Kidney (tissue), 13 donors: ENCODE measurements at regions not wholly inside any gene's neighbourhood (a gene's known extent, or its start where the extent isn't known, plus 50 kb on each side); places are given as distances from the start of the nearest gene placed in this dataset.

Source experiments
- DNase-seq, 5 donors: peaks; one replicate each; pipeline ENCODE4 v3.0.0-alpha.2; 2013 to 2020
- FAIRE-seq: peaks from 2 replicates; lab custom pipeline; 2012; peaks lifted over from hg19 to GRCh38; lab: Jason Lieb, UNC
- H3K27ac ChIP-seq, 2 donors: one replicate each; pipeline ENCODE4 v1.7.0; 2013; ENCODE audit warnings: low read depth in 2 of 2, low read length in 2 of 2, inconsistent platforms in 1 of 2
- H3K27me3 ChIP-seq: one replicate; pipeline ENCODE4 v1.7.1; 2013; ENCODE audit warnings: low read length, inconsistent platforms; ENCODE audit not compliant: control insufficient read depth, insufficient read depth
- H3K36me3 ChIP-seq, 3 donors: one replicate each; pipeline versions ENCODE4 v1.7.0 to v1.7.1; 2013; ENCODE audit warnings: low read length in 3 of 3, control low read depth in 1 of 3, inconsistent platforms in 1 of 3; ENCODE audit not compliant: insufficient read depth in 3 of 3, control insufficient read depth in 2 of 3
- H3K4me1 ChIP-seq, 3 donors: one replicate each; pipeline versions ENCODE4 v1.7.0 to v1.7.1; 2013; ENCODE audit warnings: low read length in 3 of 3, inconsistent platforms in 1 of 3, low read depth in 1 of 3; ENCODE audit not compliant: control insufficient read depth in 2 of 3, insufficient read depth in 2 of 3
- H3K4me3 ChIP-seq, 3 donors: one replicate each; pipeline versions ENCODE4 v1.7.0 to v1.8.1; 2013; ENCODE audit warnings: low read length in 3 of 3, control low read depth in 1 of 3, inconsistent platforms in 1 of 3
- H3K9ac ChIP-seq, 3 donors: one replicate each; pipeline versions ENCODE4 v1.7.0 to v1.7.1; 2013; ENCODE audit warnings: low read length in 3 of 3, control low read depth in 1 of 3, inconsistent platforms in 1 of 3
- H3K9me3 ChIP-seq, 3 donors: one replicate each; pipeline versions ENCODE4 v1.7.0 to v1.7.1; 2013; ENCODE audit warnings: low read length in 3 of 3, control low read depth in 1 of 3, inconsistent platforms in 1 of 3; ENCODE audit not compliant: control insufficient read depth in 2 of 3, insufficient read depth in 1 of 3
- CTCF ChIP-seq: IDR thresholded peaks from 3 replicates; pipeline ENCODE4 v1.5.1; 2012; ENCODE audit warnings: mild to moderate bottlenecking, moderate library complexity, borderline replicate concordance; ENCODE audit not compliant: insufficient read depth; ENCODE audit errors: extremely low read depth
- intact Hi-C: fragments of 100-400 bp; cut with DNase I; formaldehyde crosslinking; loops from one replicate; pipeline ENCODE4 v1.11.1; 2022
- donor health status: control.
- donor health status: control.
- donor health status: control.
- donor health status: control.
- donor health status: control.
- donor health status: DM: yes; HTN: yes; CAD: no.
- donor health status: Normal renal cell carcinoma (clear cell type).

GRCh38 chrX:122475306-122475705 lies 708.8 kb upstream of the GRIA3 start:
- Histone ChIP-seq H3K9me3 (no peaks in the 10 kb centered on the region), H3K27me3 (no peaks in the 10 kb centered on the region), H3K36me3 (no peaks in the 10 kb centered on the region), H3K4me1 (no peaks in the 10 kb centered on the region), H3K4me3 (no peak overlapping the region), H3K9ac (no peak overlapping the region), H3K27ac (no peak overlapping the region)
- no peak for TF ChIP-seq CTCF
- no peak for DNase-seq
- intact Hi-C loops: no loop called here
- no peak for FAIRE-seq

- no peak for TF ChIP-seq CTCF
- intact Hi-C loops: no loop called here
- Histone ChIP-seq H3K9ac (no peak overlapping the region), H3K4me1 (no peaks in the 10 kb centered on the region), H3K4me3 (no peak overlapping the region), H3K36me3 (no peaks in the 10 kb centered on the region), H3K9me3 (no peaks in the 10 kb centered on the region), H3K27me3 (no peaks in the 10 kb centered on the region), H3K27ac (no peak overlapping the region)
- DNase-seq (no peak), FAIRE-seq (no peak)
Measured at GRCh38 chrX:122500556-122500955, 683.5 kb upstream of the GRIA3 start.

- Histone ChIP-seq H3K4me1 (no peaks in the 10 kb centered on the region), H3K27ac (no peak overlapping the region), H3K4me3 (no peak overlapping the region), H3K27me3 (no peaks in the 10 kb centered on the region), H3K36me3 (no peaks in the 10 kb centered on the region), H3K9me3 (no peaks in the 10 kb centered on the region), H3K9ac (no peak overlapping the region)
- TF ChIP-seq CTCF: no peak
- intact Hi-C loops: no loop called here
- DNase-seq: no peak
- no peak for FAIRE-seq
Measured at GRCh38 chrX:122501652-122502051, 682.4 kb upstream of the GRIA3 start.

GRCh38 chrX:122504026-122504425 lies 680.1 kb upstream of the GRIA3 start:
- H3K36me3 ChIP-seq: no peaks in the 10 kb centered on the region
- intact Hi-C loops: no loop called here
- DNase-seq: no peak
- no peak overlapping the region for H3K27ac ChIP-seq
- no peaks in the 10 kb centered on the region for H3K4me1 ChIP-seq
- FAIRE-seq: no peak
- H3K9me3 ChIP-seq: no peaks in the 10 kb centered on the region
- no peak overlapping the region for H3K9ac ChIP-seq
- H3K4me3 ChIP-seq: no peak overlapping the region
- TF ChIP-seq CTCF: no peak
- no peaks in the 10 kb centered on the region for H3K27me3 ChIP-seq
